Panc1 (cell line): ENCODE measurements at regions not wholly inside any gene's neighbourhood (a gene's known extent, or its start where the extent isn't known, plus 50 kb on each side); places are given as distances from the start of the nearest gene placed in this dataset.
"Not testable (repeated sequence)": the region's sequence is repeated elsewhere in the genome, so short reads cannot be mapped to it uniquely, and the experiment has no call there.

Source experiments
- ATAC-seq: fragments of 200-7000 bp; cut with Tn5 transposase; 2 replicates; pipeline ENCODE4 v1.9.1; 2020; ENCODE audit warnings: mild to moderate bottlenecking, moderate library complexity
- BruUV-seq: library from RNA; stranded (reverse); fragments of 400-500 nt; replicated peaks from 2 replicates; lab custom pipeline; 2021; lab: Mats Ljungman, UMichigan
- CTCF ChIA-PET: fragments of 300-600 bp; sonication (Branson Sonifier 250); formaldehyde crosslinking; loops from one replicate; lab custom pipeline; 2022; ENCODE audit warnings: antibody characterized with exemption; lab: Charles Lee
- POLR2A ChIA-PET: fragments of 300-600 bp; sonication (Branson Sonifier 250); formaldehyde crosslinking; loops from one replicate; lab custom pipeline; 2022; ENCODE audit warnings: antibody characterized with exemption; lab: Charles Lee
- DNase-seq: peaks from one replicate; pipeline ENCODE4 v3.0.0-alpha.2; 2010; ENCODE audit warnings: low read depth, low spot score
- H3K27ac ChIP-seq: 2 replicates; pipeline ENCODE4 v1.5.1; 2011; ENCODE audit warnings: mild to moderate bottlenecking, low read length, inconsistent platforms
- H3K27me3 ChIP-seq: fragments of 200-500 bp; sonication (Bioruptor generic); 2 replicates; pipeline ENCODE4 v1.6.0; 2014; ENCODE audit warnings: low read length, inconsistent platforms; ENCODE audit not compliant: control insufficient read depth, insufficient read depth
- H3K36me3 ChIP-seq: fragments of 200-500 bp; sonication (Bioruptor generic); 2 replicates; pipeline ENCODE4 v1.5.1; 2014; ENCODE audit warnings: inconsistent platforms, mild to moderate bottlenecking, low read length, moderate library complexity; ENCODE audit not compliant: control insufficient read depth, insufficient read depth
- H3K4me1 ChIP-seq: 2 replicates; pipeline ENCODE4 v1.5.1; 2011; ENCODE audit warnings: inconsistent platforms, mild to moderate bottlenecking, low read length, moderate library complexity; ENCODE audit not compliant: control insufficient read depth, insufficient read depth
- H3K4me3 ChIP-seq, 2 experiments: 2 replicates each; pipeline ENCODE4 v1.5.1; 2011 to 2012; ENCODE audit warnings: low read depth in 2 of 2, low read length in 2 of 2, mild to moderate bottlenecking in 2 of 2, inconsistent platforms in 1 of 2, moderate library complexity in 1 of 2
- H3K9me3 ChIP-seq: fragments of 200-500 bp; sonication (Bioruptor generic); 2 replicates; pipeline ENCODE4 v1.5.1; 2014; ENCODE audit warnings: low read depth, mild to moderate bottlenecking, inconsistent platforms, low read length, moderate library complexity; ENCODE audit not compliant: control insufficient read depth, insufficient read depth
- CTCF ChIP-seq: fragments of 450-650 bp; IDR thresholded peaks from 2 replicates; pipeline ENCODE4 v1.5.1; 2017; ENCODE audit warnings: mild to moderate bottlenecking
- POLR2AphosphoS5 ChIP-seq: IDR thresholded peaks from 2 replicates; pipeline ENCODE4 v1.6.1; 2012; ENCODE audit warnings: mild to moderate bottlenecking, low read depth, low read length, moderate library complexity
- REST ChIP-seq, 2 experiments: IDR thresholded peaks; 2 replicates each; pipeline ENCODE4 v1.6.1; 2011 to 2012; ENCODE audit warnings: low read depth in 2 of 2, control low read depth in 1 of 2, low read length in 1 of 2, mild to moderate bottlenecking in 1 of 2, moderate library complexity in 1 of 2; ENCODE audit not compliant: insufficient read depth in 1 of 2
- SIN3A ChIP-seq: IDR thresholded peaks from 2 replicates; pipeline ENCODE4 v1.6.1; 2012; ENCODE audit warnings: low read depth, mild to moderate bottlenecking, low read length, moderate library complexity, borderline replicate concordance; ENCODE audit not compliant: insufficient read depth
- TCF7L2 ChIP-seq: IDR thresholded peaks from 2 replicates; pipeline ENCODE4 v1.6.1; 2011; ENCODE audit warnings: mild to moderate bottlenecking, low read depth, low read length, inconsistent platforms
- in situ Hi-C: cut with HindIII; loops from 2 replicates; pipeline ENCODE4 v1.10.0; 2016; ENCODE audit warnings: low sequenced_read_pairs, low pct_unique_long_range_greater_than_20kb
- intact Hi-C: fragments of 100-400 bp; cut with micrococcal nuclease; formaldehyde crosslinking; loops from one replicate; pipeline ENCODE4 v1.10.0; 2022; ENCODE audit not compliant: unreplicated experiment

GRCh38 chr6:134619077-134619476 lies 301.2 kb upstream of the SGK1 start:
- no peak overlapping the region for H3K4me3 ChIP-seq
- no peaks in the 10 kb centered on the region for H3K27me3 ChIP-seq
- intact Hi-C loops (no loop called here), in situ Hi-C loops (no loop called here)
- no peaks in the 10 kb centered on the region for H3K36me3 ChIP-seq
- ChIA-PET POLR2A (no interaction called here), CTCF (no interaction called here)
- no peak for TF ChIP-seq TCF7L2
- no peak for TF ChIP-seq CTCF
- TF ChIP-seq SIN3A: no peak
- no peak for TF ChIP-seq REST (IDR thresholded peaks at IDR 0.05; ENCODE audit: insufficient read depth in 1 of 2, low read depth in 2 of 2, low read length in 1 of 2)
- TF ChIP-seq POLR2AphosphoS5: no peak
- H3K4me1 ChIP-seq: no peaks in the 10 kb centered on the region
- H3K9me3 ChIP-seq: no peaks in the 10 kb centered on the region
- DNase-seq (no peak), ATAC-seq (no peak)
- BruUV-seq: no TSS peak
- H3K27ac ChIP-seq: no peak overlapping the region

- H3K27ac ChIP-seq: no peak overlapping the region
- CTCF ChIA-PET: no interaction called here
- H3K4me1 ChIP-seq: no peaks in the 10 kb centered on the region
- intact Hi-C loops (no loop called here), in situ Hi-C loops (no loop called here)
- ATAC-seq (no peak), DNase-seq (no peak)
- H3K36me3 ChIP-seq: no peaks in the 10 kb centered on the region
- no peak overlapping the region for H3K4me3 ChIP-seq
- BruUV-seq: no TSS peak
- H3K9me3 ChIP-seq: no peaks in the 10 kb centered on the region
- POLR2A ChIA-PET: no interaction called here
- H3K27me3 ChIP-seq: no peaks in the 10 kb centered on the region
- no peak for TF ChIP-seq POLR2AphosphoS5
- TF ChIP-seq CTCF: no peak
- TF ChIP-seq TCF7L2: no peak
- TF ChIP-seq REST (IDR thresholded peaks at IDR 0.05; ENCODE audit: insufficient read depth in 1 of 2, low read depth in 2 of 2, low read length in 1 of 2): no peak
- no peak for TF ChIP-seq SIN3A
These were observed 296.9 kb upstream of the SGK1 start for GRCh38 chr6:134614606-134615485.

- H3K27ac ChIP-seq, BruUV-seq, DNase-seq, H3K36me3 ChIP-seq, CTCF ChIA-PET, H3K4me1 ChIP-seq, H3K4me3 ChIP-seq, in situ Hi-C loops, H3K27me3 ChIP-seq, intact Hi-C loops, ATAC-seq, POLR2A ChIA-PET, H3K9me3 ChIP-seq: not testable (repeated sequence)
These were observed 294.2 kb upstream of the SGK1 start for GRCh38 chr6:134612128-134612527.
